B cell (primary cell): ENCODE measurements at regions not wholly inside any gene's neighbourhood (a gene's known extent, or its start where the extent isn't known, plus 50 kb on each side); places are given as distances from the start of the nearest gene placed in this dataset.

Experiments
- CTCF ChIP-seq: fragments of 200-600 bp; IDR thresholded peaks from one replicate; pipeline ENCODE4 v1.8.0; 2022; ENCODE audit warnings: antibody characterized with exemption, mild to moderate bottlenecking
- EZH2 ChIP-seq: IDR thresholded peaks from 2 replicates; pipeline ENCODE4 v1.6.1; 2012; ENCODE audit warnings: borderline replicate concordance, low read depth, mild to moderate bottlenecking, moderate library complexity, low read length; ENCODE audit not compliant: insufficient read depth, poor library complexity, severe bottlenecking

- no peak for TF ChIP-seq CTCF
- TF ChIP-seq EZH2, result no peak
Observed at GRCh38 chr1:222033450-222033849, 291.6 kb upstream of the DUSP10 start.
